ENCODE measurements at regions not wholly inside any gene's neighbourhood (a gene's known extent, or its start where the extent isn't known, plus 50 kb on each side); places are given as distances from the start of the nearest gene placed in this dataset.

GRCh38 chr10:76679030-76679429, 958.6 kb downstream of the KCNMA1 start:
- no peak for TF ChIP-seq EP300 (IDR thresholded peaks at IDR 0.05)
- no peak for TF ChIP-seq POLR2A (IDR thresholded peaks at IDR 0.05)
- TF ChIP-seq CTCF (IDR thresholded peaks at IDR 0.05) = no peak
